ENCODE measurements at regions not wholly inside any gene's neighbourhood (a gene's known extent, or its start where the extent isn't known, plus 50 kb on each side); places are given as distances from the start of the nearest gene placed in this dataset.
A peak's percentile ranks its signal among the peaks of the same experiment; 100 is the strongest.

- H3K27me3 Mint-ChIP-seq (ENCODE audit: low read depth), result peaks cover 46% of the 10 kb centered on the region
- peak in 1 of 2 donors; percentile 19 for ATAC-seq (replicated peaks in 1 of 2)
- no peak overlapping the region for H3K27ac Mint-ChIP-seq
- no peak for DNase-seq
- peaks cover 26% of the 10 kb centered on the region for H3K4me1 Mint-ChIP-seq (ENCODE audit: low read depth)
- no peaks in the 10 kb centered on the region for H3K9me3 Mint-ChIP-seq
- peaks cover 1 to 2% of the 10 kb centered on the region in 2 donors for H3K36me3 Mint-ChIP-seq (ENCODE audit: insufficient read depth in 2 of 2)
- H3K4me3 Mint-ChIP-seq, result no peak overlapping the region
These were observed 58.1 kb upstream of the MAST4 start for GRCh38 chr5:66538126-66538525.

- Mint-ChIP-seq H3K4me3 (no peak overlapping the region), H3K27me3 (ENCODE audit: low read depth) (peaks cover 43% of the 10 kb centered on the region), H3K4me1 (ENCODE audit: low read depth) (peaks cover 26% of the 10 kb centered on the region), H3K36me3 (ENCODE audit: insufficient read depth in 2 of 2) (peaks cover 1 to 2% of the 10 kb centered on the region in 2 donors), H3K27ac (no peak overlapping the region), H3K9me3 (no peaks in the 10 kb centered on the region)
- DNase-seq, result no peak
- ATAC-seq (replicated peaks in 1 of 2), result no peak
These were observed 57.7 kb upstream of the MAST4 start for GRCh38 chr5:66538531-66538930.

GRCh38 chr5:66540078-66540477, 56.1 kb upstream of the MAST4 start:
- ATAC-seq (replicated peaks in 1 of 2) (peak; percentile 99 to 100), DNase-seq (peak; percentile 16 to 34)
- peaks cover 39% of the 10 kb centered on the region for H3K27me3 Mint-ChIP-seq (ENCODE audit: low read depth)
- peak overlapping the region; percentile 5 to 55 for H3K4me3 Mint-ChIP-seq
- no peaks in the 10 kb centered on the region for H3K9me3 Mint-ChIP-seq
- peaks cover 26% of the 10 kb centered on the region for H3K4me1 Mint-ChIP-seq (ENCODE audit: low read depth)
- H3K27ac Mint-ChIP-seq, result peak overlapping the region; percentile 59
- peaks cover 1 to 2% of the 10 kb centered on the region in 2 donors for H3K36me3 Mint-ChIP-seq (ENCODE audit: insufficient read depth in 2 of 2)

GRCh38 chr5:66542711-66543110, 53.5 kb upstream of the MAST4 start:
- H3K4me1 Mint-ChIP-seq (ENCODE audit: low read depth), result peaks cover 26% of the 10 kb centered on the region
- no peak overlapping the region for H3K4me3 Mint-ChIP-seq
- H3K27ac Mint-ChIP-seq, result no peak overlapping the region
- peaks cover 0 to 1% of the 10 kb centered on the region in 2 donors for H3K9me3 Mint-ChIP-seq
- ATAC-seq (replicated peaks in 1 of 2) (no peak), DNase-seq (no peak)
- peaks cover 4% of the 10 kb centered on the region in 2 donors for H3K36me3 Mint-ChIP-seq (ENCODE audit: insufficient read depth in 2 of 2)
- peaks cover 23% of the 10 kb centered on the region for H3K27me3 Mint-ChIP-seq (ENCODE audit: low read depth)

Measured in activated T-cell treated with anti-CD3 and anti-CD28 coated beads, Interleukin-2, amount 50 U/mL, for 72 hours (primary cell).